IPS-NIHi7 (cell line): ENCODE measurements at regions not wholly inside any gene's neighbourhood (a gene's known extent, or its start where the extent isn't known, plus 50 kb on each side); places are given as distances from the start of the nearest gene placed in this dataset.

Experiments used
- DNase-seq: peaks from one replicate; pipeline ENCODE4 v3.0.0; 2012; ENCODE audit warnings: mixed read lengths; ENCODE audit errors: extremely low spot score

DNA sequence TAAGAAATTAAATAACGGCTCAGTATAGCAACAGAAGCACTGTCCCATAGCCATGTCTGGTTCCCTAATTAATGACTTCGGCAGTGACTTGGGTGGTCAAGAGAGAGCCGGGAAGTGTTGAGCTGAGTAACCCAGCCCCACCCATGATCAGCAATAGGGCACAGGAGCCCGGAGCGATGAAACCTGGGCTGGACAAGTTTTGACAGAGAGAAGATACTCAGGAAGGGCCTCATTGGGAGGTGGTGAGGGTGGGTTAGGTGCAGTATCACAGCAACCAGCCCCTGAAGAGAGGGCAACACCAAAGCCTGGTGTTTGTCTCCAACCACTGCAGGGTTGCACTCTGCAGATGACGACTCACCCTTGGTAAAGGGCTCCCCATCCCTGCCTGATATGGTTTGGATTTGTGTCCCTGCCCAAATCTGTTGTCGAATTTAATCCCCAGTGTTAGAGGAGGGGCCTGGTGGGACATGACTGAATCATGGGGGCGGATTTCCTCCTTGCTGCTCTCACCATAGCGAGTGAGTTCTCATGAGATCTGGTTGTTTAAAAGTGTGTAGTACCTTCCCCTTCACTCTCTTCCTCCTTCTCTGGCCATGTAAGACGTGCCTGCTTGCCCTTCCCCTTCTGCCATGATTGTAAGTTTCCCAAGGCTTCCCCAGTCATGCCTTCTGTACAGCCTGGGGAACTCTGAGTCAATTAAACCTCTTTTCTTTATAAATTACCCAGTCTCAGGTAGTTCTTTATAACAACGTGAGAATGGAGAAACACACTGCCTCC, 124.9 kb upstream of the MED13L start:
- no peak for DNase-seq

DNA sequence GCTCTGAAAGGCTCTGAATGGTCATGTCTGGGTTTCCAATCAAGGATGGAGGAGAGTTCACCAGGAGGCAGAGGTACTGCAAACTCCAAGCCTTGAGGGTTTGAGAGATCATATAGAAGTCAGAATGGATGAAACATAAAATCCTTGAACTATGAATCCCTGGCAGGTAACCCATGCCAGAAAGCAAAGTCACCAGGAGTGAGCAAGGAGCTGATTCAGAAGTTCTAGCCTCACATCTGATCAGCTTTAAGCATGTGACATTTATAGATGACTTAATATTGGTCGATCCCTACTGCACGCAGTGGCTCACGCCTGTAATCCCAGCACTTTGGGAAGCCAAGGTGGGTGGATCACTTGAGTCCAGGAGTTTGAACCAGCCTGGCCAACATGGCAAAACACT, 126.1 kb upstream of the MED13L start:
- DNase-seq, result no peak

DNA sequence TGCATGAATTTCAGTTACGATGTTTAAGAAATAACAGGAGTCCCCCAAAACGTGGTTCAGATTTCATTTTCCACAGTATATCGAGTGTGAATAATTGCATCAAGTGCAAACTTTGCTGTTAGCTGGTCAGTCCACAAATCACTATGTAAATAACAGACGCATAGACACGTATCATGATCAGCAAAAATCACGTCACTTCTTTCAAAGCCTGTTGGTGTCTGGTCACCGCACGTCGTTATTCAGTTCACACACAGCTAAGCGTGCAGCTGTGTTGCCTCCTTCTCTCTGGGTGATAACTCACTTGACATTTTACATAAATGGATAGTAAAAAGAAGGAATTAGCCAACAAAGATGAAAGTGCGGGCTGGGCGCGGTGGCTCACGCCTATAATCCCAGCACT, 126.8 kb upstream of the MED13L start:
- DNase-seq, result no peak

DNA sequence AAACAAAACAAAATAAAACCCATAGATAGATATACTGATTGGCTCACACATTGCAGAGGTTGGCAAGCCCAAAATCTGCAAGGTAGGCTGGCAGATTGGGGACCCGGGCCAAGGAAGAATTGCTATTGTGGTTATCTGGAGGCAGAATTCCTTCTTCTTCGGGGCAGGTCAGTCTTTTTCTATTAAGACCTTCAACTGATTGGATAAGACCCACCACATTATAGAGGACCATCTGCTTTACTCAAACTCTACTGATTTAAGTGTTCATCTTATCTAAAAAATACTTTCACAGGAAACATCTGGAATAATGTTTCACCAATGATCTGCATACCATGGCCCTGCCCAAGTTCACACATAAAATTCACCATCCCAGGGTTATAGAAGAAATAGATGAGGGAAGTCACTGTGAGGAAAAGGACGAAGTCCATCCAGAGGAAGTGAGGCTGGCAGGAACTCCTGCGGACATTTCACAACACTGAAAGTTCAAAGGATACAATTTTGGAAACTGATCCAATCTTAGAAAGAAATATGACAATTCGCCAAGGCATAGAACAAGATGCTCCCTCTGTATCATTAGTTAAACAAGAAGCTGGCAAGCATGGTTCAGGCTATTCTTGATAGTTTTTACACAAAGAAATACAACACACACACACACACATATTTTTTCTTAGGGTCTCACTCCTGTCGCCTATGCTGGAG, 127.6 kb upstream of the MED13L start:
- no peak for DNase-seq

DNA sequence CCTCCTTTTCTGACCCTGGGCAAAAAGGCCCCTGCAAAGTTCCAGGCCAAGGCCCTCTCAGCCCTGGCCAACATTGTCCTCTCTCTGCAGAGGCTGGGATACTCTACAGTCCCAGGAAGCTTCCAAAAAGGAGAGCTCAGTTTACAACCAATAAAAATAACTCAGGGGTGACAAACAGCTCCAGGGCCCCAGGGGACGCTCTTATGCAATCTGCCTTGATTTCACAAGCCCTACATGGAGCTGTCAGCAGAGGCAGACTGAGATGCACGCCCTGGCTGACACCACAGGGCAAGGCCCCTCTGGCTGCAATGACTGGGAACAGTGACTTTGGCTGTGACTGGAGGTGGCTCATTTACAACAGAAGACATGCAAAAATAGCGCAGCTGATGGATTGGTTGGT, 129.0 kb upstream of the MED13L start:
- peak; percentile 82 for DNase-seq

DNA sequence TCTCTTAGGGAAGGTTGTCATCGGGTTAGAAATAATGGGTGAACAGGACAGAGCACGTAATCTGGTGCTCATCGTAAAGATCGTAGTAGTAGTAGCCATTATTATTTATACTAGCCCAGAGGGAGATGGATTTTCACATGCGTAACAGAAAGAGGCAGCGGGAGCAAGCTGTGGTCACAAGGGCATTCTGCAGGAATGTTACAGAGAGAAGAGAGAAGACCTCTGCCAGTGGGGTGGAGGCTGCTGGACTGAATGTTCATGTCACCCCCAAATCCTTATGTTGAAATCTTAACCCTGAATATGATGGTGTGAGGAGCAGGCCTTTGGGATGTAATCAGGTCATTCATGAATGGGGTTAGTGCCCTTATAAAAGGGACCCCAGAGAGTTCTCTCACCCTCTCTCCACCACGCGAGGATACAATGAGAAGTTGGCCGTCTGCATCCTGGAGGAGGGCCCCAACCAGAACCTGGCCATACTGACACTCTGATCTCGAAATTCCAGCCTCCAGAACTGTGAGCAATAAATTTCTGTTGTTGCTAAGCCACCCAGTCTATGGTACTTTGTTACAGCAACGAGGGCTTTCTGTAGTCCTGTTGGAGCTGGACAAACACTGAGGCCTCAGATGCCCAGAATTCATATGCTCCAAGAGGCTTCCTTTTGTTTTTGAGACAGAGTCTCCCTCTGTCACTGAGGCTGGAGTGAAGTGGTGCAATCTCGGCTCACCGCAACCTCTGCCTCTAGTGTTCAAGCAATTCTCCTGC, 131.2 kb upstream of the MED13L start:
- DNase-seq, result no peak

DNA sequence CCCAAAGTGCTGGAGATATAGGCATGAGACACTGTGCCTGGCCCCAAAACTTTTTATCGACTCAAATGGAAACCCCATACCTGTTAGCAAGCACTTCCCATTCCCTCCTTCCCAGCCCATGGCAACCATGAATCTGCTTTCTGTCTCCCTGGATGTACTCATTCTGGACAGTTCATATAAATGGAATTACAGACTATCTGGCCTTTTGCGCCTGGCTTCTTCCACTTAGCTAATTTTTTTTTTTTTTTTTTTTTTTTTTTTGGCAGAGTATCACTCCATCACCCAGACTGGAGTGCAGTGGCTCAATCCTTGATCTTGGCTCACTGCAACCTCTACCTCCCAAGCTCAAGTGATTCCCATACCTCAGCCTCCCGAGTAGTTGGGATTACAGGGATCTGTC, 134.5 kb upstream of the MED13L start:
- no peak for DNase-seq

DNA sequence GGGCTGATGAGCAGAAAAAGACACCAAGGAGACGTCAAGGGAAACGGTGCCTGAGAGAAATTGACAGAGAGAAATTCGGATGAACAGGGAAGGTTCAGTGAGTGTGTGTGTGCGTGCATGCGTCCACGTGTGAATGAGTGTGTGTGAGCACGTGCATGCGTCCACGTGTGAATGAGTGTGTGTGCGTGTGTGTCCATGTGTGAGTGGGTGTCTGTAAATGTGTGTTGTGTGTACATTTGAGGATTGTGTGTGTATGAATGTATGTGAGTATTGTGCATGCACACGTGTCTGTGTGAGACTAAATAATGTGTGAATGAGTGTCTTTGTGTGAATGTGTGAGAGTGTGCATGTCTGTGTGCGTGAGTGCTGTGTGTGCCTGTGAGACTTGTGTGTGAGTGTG, 137.4 kb upstream of the MED13L start:
- DNase-seq, result no peak

DNA sequence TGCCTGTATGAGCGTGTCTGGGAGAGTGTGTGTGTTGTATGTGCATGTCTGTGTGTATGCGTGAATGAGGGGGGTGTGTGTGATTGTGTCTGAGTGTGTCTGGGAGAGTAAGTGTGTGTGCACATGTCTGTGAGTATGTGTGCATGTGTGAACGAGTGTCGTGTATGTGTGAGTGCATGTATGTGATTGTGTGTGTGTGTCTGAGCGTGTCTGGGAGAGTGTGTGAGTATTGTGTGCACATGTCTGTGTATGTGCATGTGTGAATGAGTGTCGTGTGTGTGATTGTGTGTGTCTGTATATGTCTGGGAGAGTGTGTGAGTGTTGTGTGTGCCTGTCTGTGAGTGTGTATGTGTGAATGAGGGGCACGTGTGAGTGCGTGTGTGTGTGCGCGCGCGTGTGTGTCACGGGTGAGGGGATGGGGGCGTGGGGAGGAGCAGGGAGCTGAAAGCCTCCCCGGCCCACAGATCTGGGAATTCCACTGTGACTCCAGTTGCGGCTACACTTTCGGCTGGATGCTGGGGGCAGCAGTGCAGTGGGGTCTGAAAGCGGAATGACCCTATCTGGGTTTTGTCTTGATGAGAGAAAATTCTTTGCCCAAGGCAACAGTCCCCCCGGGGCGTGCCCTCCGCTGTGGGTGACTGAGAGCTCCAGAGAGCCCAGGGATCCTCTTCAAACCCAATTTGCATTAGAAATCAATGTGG, 138.1 kb upstream of the MED13L start:
- no peak for DNase-seq

DNA sequence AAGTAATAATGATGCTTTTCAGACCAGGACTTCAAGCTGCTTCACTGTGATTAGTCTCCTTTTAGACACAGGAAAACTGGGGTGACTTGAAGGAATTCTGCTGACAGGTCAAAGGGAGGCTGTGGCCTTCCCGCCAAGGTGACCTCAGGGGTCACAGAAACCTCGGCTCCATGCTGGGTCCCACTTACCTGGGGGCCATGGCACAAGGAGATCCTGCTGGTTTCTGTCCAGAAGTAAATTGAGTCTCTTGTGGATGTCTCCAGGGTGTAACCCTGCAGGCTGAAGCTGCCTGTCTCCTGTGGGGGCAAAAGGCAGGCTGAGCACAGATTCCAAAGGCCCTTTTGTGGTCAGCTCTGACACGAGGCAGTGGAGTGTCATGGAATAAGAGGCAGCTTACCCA, 138.7 kb upstream of the MED13L start:
- DNase-seq, result no peak

DNA sequence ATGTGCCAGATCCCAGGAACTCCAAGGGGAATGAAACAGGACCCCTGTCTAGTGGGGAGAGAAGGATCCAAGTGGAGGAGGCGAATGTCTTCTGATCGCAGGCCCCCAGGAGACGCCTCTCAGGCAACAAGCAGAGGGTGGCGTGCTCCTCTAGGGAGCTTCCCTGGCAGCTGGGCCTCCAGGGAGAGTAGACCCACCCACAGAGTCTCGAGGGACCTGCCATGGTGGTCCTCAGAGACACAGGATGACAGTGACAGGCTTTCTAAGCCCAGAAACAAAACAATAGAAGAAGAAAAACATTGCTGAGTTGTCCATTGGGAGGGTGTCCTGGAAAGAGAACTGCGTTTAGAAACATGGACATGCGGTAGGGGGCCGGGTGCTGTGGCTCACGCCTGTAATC, 140.6 kb upstream of the MAP1LC3B2 start:
- DNase-seq, result no peak

DNA sequence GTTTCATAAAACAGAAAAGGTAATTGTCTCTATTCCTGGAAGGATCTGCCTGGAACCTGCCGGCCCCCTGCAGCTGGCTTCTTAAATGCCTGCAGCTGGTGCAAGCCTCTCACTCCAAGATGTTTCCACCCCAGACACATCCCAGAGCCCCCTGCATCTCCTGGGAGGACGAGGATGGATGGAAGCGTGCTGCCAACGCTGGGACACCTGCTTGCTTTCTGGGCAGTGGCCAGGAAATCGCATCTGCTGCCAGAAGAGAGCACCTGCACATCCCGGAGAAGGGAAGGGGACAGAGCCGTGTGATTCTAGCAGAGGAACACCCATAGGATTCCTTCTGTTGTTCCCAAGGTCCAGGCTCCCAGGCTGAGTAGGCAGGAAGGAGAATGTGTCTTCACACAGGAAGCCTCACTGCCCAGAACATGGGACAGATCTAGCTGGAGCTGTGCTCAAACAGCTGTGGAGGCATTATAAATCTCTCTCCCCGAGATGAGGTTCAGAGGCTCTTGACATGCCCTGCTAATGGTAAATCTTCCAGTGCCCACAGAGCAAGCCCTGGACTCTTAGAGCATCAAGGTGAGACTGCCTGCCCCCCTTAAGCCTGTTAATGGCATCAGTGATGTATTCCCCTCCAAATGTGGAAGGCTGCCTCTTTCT, 138.8 kb upstream of the MAP1LC3B2 start:
- no peak for DNase-seq

DNA sequence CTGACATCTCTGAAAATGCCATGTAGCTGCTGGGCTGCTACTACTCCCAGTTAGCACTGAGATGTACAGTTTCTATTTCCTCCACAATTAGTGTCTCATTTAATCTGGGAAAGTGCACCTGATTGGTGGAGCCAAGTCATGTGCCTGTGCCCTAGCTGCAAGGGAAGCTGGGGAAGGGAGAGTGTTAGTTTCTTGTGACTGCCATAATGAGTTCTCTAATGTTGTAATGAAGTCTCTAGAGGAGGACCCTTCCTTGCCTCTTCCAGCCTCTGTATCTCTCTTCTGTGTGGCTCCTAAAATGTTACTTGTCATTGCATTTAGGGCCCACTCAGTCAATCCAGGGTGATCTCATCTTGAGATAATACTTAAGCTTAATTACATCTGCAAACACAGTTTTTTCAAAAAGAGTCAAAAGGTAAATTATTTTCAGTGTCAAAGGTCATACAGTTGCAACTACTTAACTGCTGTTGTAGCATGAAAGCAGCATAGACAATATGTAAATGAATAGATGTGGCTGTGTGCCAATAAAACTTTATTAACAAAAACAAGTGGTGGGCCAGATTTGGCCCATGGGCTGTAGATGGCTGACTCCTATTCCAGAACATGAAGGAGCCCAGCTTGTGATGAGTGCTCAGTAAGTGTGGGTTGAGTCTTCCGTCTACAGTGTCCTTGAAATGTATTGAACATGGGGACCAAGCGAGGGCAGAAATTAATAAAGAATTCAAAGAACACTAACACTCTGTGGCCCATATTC, 137.2 kb upstream of the MAP1LC3B2 start:
- DNase-seq, result no peak

DNA sequence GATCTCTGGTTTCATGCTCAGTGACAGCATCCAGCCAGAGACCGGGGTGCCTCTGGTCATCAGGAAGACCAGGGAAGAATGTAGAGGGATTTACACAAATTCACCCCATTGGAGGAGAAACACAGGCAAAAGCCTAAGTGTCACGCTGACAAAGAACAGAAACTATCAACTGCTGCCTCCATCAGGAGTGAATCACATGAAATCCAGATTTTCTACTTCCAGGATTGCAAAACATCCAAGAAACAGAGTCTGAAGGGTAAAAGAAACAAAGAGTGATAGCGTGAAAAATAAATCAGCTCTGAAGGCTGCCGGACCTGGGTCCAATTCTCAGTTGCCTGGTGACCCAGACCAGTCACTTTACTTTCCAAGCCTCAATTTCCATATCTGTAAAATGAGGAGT, 136.1 kb upstream of the MAP1LC3B2 start:
- no peak for DNase-seq

DNA sequence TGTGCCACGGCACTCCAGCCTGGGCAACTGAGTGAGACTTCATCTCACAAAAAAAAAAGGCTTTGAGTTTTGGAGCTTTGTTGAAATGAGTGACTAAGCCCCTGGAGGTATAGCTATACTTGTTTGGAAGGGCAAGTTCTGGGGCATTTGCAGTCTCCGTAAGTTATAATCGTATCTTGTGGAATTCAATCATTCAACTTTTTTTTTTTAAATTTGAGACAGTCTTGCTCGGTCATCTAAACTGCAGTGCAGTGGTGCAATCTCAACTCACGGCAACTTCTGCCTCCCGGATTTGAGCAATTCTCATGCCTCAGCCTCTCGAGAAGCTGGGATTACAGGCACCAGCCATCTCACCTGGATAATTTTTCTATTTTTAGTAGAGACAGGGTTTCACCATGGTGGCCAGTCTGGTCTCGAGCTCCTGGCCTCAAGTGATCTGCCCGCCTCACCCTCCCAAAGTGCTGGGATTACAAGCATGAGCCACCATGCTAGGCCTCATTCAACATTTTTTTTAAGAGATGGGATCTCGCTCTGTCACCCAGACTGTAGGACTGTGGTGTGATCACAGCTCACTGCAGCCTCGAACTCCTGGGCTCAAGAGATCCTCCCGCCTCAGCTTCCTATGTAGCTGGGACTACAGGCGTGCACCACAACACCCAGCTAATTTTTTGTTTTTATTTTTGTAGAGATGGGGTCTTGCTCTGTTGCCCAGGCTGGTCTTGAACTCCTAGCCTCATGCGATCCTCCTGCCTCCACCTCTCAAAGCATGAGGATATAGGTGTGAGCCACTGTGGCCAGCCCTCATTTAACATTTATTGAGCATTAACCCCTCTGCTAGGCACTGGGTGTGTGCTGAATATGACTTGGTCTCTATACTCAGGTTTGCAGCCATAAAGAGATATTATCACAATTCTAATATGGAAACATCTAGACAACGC, 133.7 kb upstream of the MAP1LC3B2 start:
- DNase-seq, result no peak

DNA sequence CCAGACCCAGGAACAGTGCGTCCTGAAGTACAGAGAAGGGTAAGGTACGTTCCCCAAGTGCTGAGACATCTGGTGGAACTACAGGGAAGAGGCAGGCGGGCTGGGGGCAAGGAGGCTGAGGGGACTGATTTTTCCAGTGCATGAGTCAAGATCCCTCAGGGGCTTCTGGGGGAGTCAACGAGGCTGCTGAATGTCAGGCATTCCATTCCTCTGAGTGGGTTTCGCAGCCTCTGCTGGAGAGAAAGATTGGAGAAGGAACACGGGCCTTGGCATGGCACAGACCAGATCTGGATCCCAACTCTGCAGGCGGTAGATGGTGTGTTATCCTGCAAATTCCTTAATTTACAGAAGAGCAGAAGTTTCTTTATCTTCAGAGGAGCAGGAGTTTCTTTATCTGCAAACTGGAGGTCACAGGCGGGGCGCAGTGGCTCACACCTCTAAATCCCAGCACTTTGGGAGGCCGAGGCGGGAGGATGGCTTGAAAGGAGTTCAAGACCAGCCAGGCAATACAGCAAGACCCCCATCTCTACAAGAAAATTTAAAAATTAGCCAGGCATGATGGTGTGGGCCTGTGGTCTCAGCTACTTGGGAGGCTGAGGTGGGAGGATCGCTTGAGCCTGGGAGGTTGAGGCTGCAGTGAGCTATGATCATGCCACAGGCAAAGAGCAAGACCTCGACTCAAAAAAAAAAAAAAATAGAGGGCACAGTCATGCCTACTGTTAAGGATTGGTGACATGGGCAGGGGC, 132.6 kb upstream of the MAP1LC3B2 start:
- peak; percentile 84 for DNase-seq

DNA sequence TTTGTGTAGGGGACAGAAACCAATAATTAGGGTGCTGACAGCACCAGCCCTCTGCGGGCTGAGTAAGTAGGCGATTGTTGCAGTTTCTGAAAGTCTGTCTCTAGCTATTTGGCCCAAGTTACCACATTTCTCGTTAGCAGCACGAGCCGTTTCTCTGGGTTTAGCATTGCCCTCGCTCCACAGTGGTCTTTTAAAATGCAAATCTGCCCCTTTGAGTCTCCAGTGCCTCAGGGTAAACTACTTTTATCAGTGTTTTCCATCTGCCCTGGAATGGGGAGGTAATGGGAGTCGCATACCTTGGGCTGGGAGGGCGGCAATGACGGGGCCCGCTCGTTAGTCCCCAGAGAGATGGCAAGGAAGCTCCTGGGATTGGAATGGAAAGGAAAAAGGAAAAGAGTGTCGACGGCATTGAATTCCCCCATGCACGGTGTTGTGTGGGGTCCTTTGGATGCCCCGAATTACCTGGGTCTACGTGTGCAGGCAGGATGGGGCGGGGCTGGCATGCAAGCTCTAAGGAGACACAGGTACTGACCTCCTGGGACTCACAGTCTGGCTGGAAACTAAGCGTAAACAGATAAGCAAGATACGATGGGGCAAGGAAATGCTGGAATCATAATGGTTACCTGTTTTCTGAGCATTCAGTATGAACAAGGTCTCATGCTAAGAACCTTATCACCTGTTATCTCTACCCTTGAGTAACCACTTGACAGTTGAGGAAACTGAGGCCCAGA, 131.8 kb upstream of the MAP1LC3B2 start:
- peak; percentile 78 for DNase-seq

DNA sequence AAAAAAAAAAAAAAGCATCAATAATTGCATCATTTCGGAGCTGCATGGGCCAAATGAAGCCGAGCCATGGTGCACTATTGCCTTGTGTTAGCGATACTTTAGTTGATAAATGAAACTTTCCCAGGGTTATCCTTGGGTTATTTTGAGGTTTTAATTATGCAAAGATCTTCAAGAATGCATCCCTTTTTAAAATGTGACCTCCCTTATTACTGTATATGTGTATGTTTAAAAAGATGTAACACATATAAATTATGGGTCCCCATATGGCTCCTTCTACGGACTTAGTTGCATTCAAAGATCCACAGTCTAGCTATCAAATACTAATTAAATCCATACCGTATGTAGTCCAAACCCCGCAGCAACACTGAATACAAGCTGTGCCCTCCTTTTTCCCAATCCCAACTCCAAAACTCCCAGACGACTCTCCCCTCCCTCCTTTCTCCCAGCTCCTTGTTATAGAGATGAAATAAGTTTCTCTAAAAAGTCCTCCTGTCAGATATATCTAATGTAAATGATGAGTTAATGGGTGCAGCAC, 129.3 kb upstream of the MAP1LC3B2 start:
- no peak for DNase-seq
